Mesothelial cell of epicardium (in vitro differentiated cells): ENCODE measurements at regions not wholly inside any gene's neighbourhood (a gene's known extent, or its start where the extent isn't known, plus 50 kb on each side); places are given as distances from the start of the nearest gene placed in this dataset.

Source experiments
- DNase-seq, 2 experiments: peaks; one replicate each; pipeline ENCODE4 v3.0.0; 2021; ENCODE audit warnings: low spot score in 2 of 2; ENCODE audit not compliant: unreplicated experiment in 2 of 2
- H3K27ac Mint-ChIP-seq: 2 replicates; pipeline ENCODE4 v1.8.0; 2021; ENCODE audit warnings: mixed read lengths
- H3K27me3 Mint-ChIP-seq: 2 replicates; pipeline ENCODE4 v1.8.0; 2021; ENCODE audit warnings: low read depth, mixed read lengths
- H3K36me3 Mint-ChIP-seq: 2 replicates; pipeline ENCODE4 v1.8.0; 2021; ENCODE audit warnings: mixed read lengths
- H3K4me1 Mint-ChIP-seq: 2 replicates; pipeline ENCODE4 v1.8.0; 2021; ENCODE audit warnings: mixed read lengths
- H3K4me3 Mint-ChIP-seq: 2 replicates; pipeline ENCODE4 v1.8.0; 2021; ENCODE audit warnings: mild to moderate bottlenecking, moderate library complexity, mixed read lengths
- H3K9me3 Mint-ChIP-seq: 2 replicates; pipeline ENCODE4 v1.8.0; 2021; ENCODE audit warnings: mixed read lengths
- CTCF ChIP-seq: fragments of 200-600 bp; sonication (generic); IDR thresholded peaks from one replicate; pipeline ENCODE4 v1.5.0; 2021; ENCODE audit warnings: antibody characterized with exemption; ENCODE audit not compliant: unreplicated experiment

- H3K27me3 Mint-ChIP-seq, result peaks cover 14% of the 10 kb centered on the region
- no peaks in the 10 kb centered on the region for H3K4me1 Mint-ChIP-seq
- no peak for TF ChIP-seq CTCF
- no peaks in the 10 kb centered on the region for H3K36me3 Mint-ChIP-seq
- H3K4me3 Mint-ChIP-seq, result no peak overlapping the region
- no peaks in the 10 kb centered on the region for H3K9me3 Mint-ChIP-seq
- H3K27ac Mint-ChIP-seq, result no peak overlapping the region
- DNase-seq, result no peak
Measured at GRCh38 chr14:97594306-97594705, 797.1 kb downstream of the VRK1 start.

GRCh38 chr14:97602438-97603117, 805.4 kb downstream of the VRK1 start:
- H3K27ac Mint-ChIP-seq, result no peak overlapping the region
- TF ChIP-seq CTCF, result no peak
- peaks cover 19% of the 10 kb centered on the region for H3K27me3 Mint-ChIP-seq
- no peaks in the 10 kb centered on the region for H3K36me3 Mint-ChIP-seq
- DNase-seq, result no peak
- H3K4me1 Mint-ChIP-seq, result no peaks in the 10 kb centered on the region
- peaks cover 4% of the 10 kb centered on the region for H3K9me3 Mint-ChIP-seq
- H3K4me3 Mint-ChIP-seq, result no peak overlapping the region

- H3K27ac Mint-ChIP-seq, result no peak overlapping the region
- no peak for DNase-seq
- H3K4me3 Mint-ChIP-seq, result no peak overlapping the region
- H3K9me3 Mint-ChIP-seq, result peaks cover 4% of the 10 kb centered on the region
- no peaks in the 10 kb centered on the region for H3K4me1 Mint-ChIP-seq
- peaks cover 22% of the 10 kb centered on the region for H3K27me3 Mint-ChIP-seq
- no peaks in the 10 kb centered on the region for H3K36me3 Mint-ChIP-seq
- no peak for TF ChIP-seq CTCF
Measured at GRCh38 chr14:97603201-97603600, 806.0 kb downstream of the VRK1 start.

- TF ChIP-seq CTCF, result no peak
- peaks cover 4% of the 10 kb centered on the region for H3K9me3 Mint-ChIP-seq
Measured at GRCh38 chr14:97604731-97605130, 807.5 kb downstream of the VRK1 start.

DNA sequence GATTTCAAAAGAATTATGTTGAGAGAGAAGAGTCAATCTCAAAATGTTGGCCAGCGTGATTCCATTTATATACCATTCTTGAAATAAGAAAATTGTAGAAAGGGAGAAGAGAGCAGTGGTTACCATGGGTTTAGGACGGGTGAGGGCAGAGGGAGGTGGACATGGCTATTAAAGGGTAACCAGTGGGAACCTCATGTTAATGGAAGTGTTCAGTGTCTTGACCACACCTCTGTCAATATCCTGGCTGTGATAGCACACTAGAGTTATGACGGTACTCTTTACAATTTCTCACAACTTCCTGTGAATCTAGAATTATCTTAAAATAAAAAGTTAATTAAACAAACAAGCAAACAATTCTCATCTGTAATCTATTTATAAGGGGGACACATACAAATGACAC, 821.2 kb downstream of the VRK1 start:
- no peak for TF ChIP-seq CTCF
- Mint-ChIP-seq H3K36me3 (peaks cover 5% of the 10 kb centered on the region), H3K9me3 (peaks cover 19% of the 10 kb centered on the region), H3K27ac (no peak overlapping the region), H3K4me3 (no peak overlapping the region), H3K27me3 (peaks cover 21% of the 10 kb centered on the region), H3K4me1 (peaks cover 4% of the 10 kb centered on the region)
- no peak for DNase-seq

More at GRCh38 chr14:97604731-97605130, 807.5 kb downstream of the VRK1 start:
- Mint-ChIP-seq H3K4me3 (no peak overlapping the region), H3K36me3 (no peaks in the 10 kb centered on the region), H3K27ac (no peak overlapping the region), H3K4me1 (no peaks in the 10 kb centered on the region), H3K27me3 (peaks cover 24% of the 10 kb centered on the region)
- no peak for DNase-seq
